GM13977 (cell line): ENCODE measurements at regions not wholly inside any gene's neighbourhood (a gene's known extent, or its start where the extent isn't known, plus 50 kb on each side); places are given as distances from the start of the nearest gene placed in this dataset.

Source experiments
- DNase-seq: peaks from one replicate; pipeline ENCODE4 v3.0.0; 2012; ENCODE audit warnings: low spot score
- CTCF ChIP-seq: IDR thresholded peaks from 2 replicates; pipeline ENCODE4 v1.5.1; 2012; ENCODE audit warnings: mild to moderate bottlenecking, control low read depth; ENCODE audit not compliant: insufficient read depth; ENCODE audit errors: extremely low read depth, missing control alignments
- in situ Hi-C: fragments of 300-500 bp; cut with MboI; formaldehyde crosslinking; loops from one replicate; pipeline ENCODE4 v1.12.0; 2022; ENCODE audit warnings: low sequenced_read_pairs, low pct_unique_long_range_greater_than_20kb, mixed read lengths, inconsistent platforms; ENCODE audit not compliant: unreplicated experiment

- no peak for TF ChIP-seq CTCF
- DNase-seq: no peak
- in situ Hi-C loops: no loop called here
Measured at GRCh38 chr13:74256969-74257368, 122.8 kb upstream of the KLF12 start.

- no peak for DNase-seq
- in situ Hi-C loops: no loop called here
- TF ChIP-seq CTCF: no peak
Measured at GRCh38 chr13:74253161-74253560, 119.0 kb upstream of the KLF12 start.

GRCh38 chr13:74251778-74252519 is 117.7 kb upstream of the KLF12 start:
- no peak for TF ChIP-seq CTCF
- DNase-seq: no peak
- in situ Hi-C loops: no loop called here

GRCh38 chr13:74250738-74251190 is 116.6 kb upstream of the KLF12 start:
- no peak for DNase-seq
- in situ Hi-C loops: no loop called here
- no peak for TF ChIP-seq CTCF

GRCh38 chr13:74248477-74248876 is 114.3 kb upstream of the KLF12 start:
- no peak for TF ChIP-seq CTCF
- no peak for DNase-seq
- in situ Hi-C loops: no loop called here

- DNase-seq: no peak
- in situ Hi-C loops: no loop called here
- no peak for TF ChIP-seq CTCF
Measured at GRCh38 chr13:74246487-74246886, 112.3 kb upstream of the KLF12 start.
